GM18520 (cell line): ENCODE measurements at regions not wholly inside any gene's neighbourhood (a gene's known extent, or its start where the extent isn't known, plus 50 kb on each side); places are given as distances from the start of the nearest gene placed in this dataset.
"Not testable (repeated sequence)": the region's sequence is repeated elsewhere in the genome, so short reads cannot be mapped to it uniquely, and the experiment has no call there.

ENCODE experiments used
- ATAC-seq: cut with Tn5 transposase; IDR thresholded peaks from one replicate; pipeline ENCODE4 v1.9.1; 2021; ENCODE audit not compliant: unreplicated experiment

GRCh38 chr5:108696951-108697715 is 50.6 kb upstream of the FER start:
- ATAC-seq: no peak

GRCh38 chr5:108696407-108696806 is 51.3 kb upstream of the FER start:
- no peak for ATAC-seq

GRCh38 chr5:108688485-108688884 is 59.2 kb upstream of the FER start:
- no peak for ATAC-seq

- no peak for ATAC-seq
These were observed 60.0 kb upstream of the FER start for GRCh38 chr5:108687595-108688200.

GRCh38 chr5:108686676-108687075 is 61.0 kb upstream of the FER start:
- no peak for ATAC-seq

- ATAC-seq: not testable (repeated sequence)
These were observed 62.1 kb upstream of the FER start for GRCh38 chr5:108685448-108686216.

- peak; percentile 91 for ATAC-seq
These were observed 66.4 kb upstream of the FER start for GRCh38 chr5:108681079-108681921.

- no peak for ATAC-seq
These were observed 69.6 kb upstream of the FER start for GRCh38 chr5:108678091-108678490.

- ATAC-seq: no peak
These were observed 72.0 kb upstream of the FER start for GRCh38 chr5:108675736-108676135.

- ATAC-seq: no peak
These were observed 75.1 kb upstream of the FER start for GRCh38 chr5:108672639-108673038.

GRCh38 chr5:108670591-108671289 is 77.0 kb upstream of the FER start:
- no peak for ATAC-seq

- ATAC-seq: no peak
These were observed 78.2 kb upstream of the FER start for GRCh38 chr5:108669462-108669861.

GRCh38 chr5:108661590-108662219 is 86.0 kb upstream of the FER start:
- no peak for ATAC-seq

- no peak for ATAC-seq
These were observed 86.7 kb upstream of the FER start for GRCh38 chr5:108661024-108661423.

GRCh38 chr5:108660291-108660690 is 87.4 kb upstream of the FER start:
- no peak for ATAC-seq

GRCh38 chr5:108659531-108659930 is 88.2 kb upstream of the FER start:
- no peak for ATAC-seq

- ATAC-seq: no peak
These were observed 91.8 kb upstream of the FER start for GRCh38 chr5:108655750-108656450.

GRCh38 chr5:108654051-108654450 is 93.6 kb upstream of the FER start:
- ATAC-seq: no peak

GRCh38 chr5:108653201-108653600 is 94.5 kb upstream of the FER start:
- ATAC-seq: no peak
